ENCODE measurements at regions not wholly inside any gene's neighbourhood (a gene's known extent, or its start where the extent isn't known, plus 50 kb on each side); places are given as distances from the start of the nearest gene placed in this dataset.

GRCh38 chr1:4029376-4029775 lies 129.3 kb upstream of the C1orf174 start:
- Histone ChIP-seq H3K9ac (ENCODE audit: low read length) (no peak overlapping the region), H3K36me3 (ENCODE audit: insufficient read depth, low read length) (no peaks in the 10 kb centered on the region), H2AFZ (ENCODE audit: low read depth, low read length) (no peak overlapping the region), H3K27me3 (ENCODE audit: insufficient read depth, low read length) (no peaks in the 10 kb centered on the region), H4K20me1 (ENCODE audit: insufficient read depth, low read length) (no peaks in the 10 kb centered on the region), H3K79me2 (ENCODE audit: insufficient read depth, low read length) (no peaks in the 10 kb centered on the region), H3K27ac (ENCODE audit: low read depth, low read length) (no peak overlapping the region), H3K4me2 (ENCODE audit: low read length) (no peak overlapping the region), H3K4me3 (ENCODE audit: insufficient read depth, low read depth, low read length) (no peak overlapping the region), H3K4me1 (ENCODE audit: insufficient read depth, low read length) (no peaks in the 10 kb centered on the region), H3K9me3 (ENCODE audit: insufficient read depth, low read depth, low read length) (peaks cover 5% of the 10 kb centered on the region)
- no peak overlapping the region for H3K27ac Mint-ChIP-seq (ENCODE audit: unreplicated experiment)
- no peaks in the 10 kb centered on the region for H3K4me1 Mint-ChIP-seq (ENCODE audit: low read depth, unreplicated experiment)
- no peaks in the 10 kb centered on the region for H3K36me3 Mint-ChIP-seq (ENCODE audit: low read depth, unreplicated experiment)
- TF ChIP-seq EZH2 (IDR thresholded peaks at IDR 0.05; ENCODE audit: insufficient read depth, low read length): no peak
- no peak for TF ChIP-seq CTCF (IDR thresholded peaks at IDR 0.05; ENCODE audit: insufficient read depth, low read depth, low read length)
- no peak for FAIRE-seq
- H3K4me3 Mint-ChIP-seq (ENCODE audit: unreplicated experiment): no peak overlapping the region
- DNase-seq (ENCODE audit: low read depth): no peak
- H3K9me3 Mint-ChIP-seq (ENCODE audit: unreplicated experiment): peaks cover 5% of the 10 kb centered on the region
- no peaks in the 10 kb centered on the region for H3K27me3 Mint-ChIP-seq (ENCODE audit: low read depth, unreplicated experiment)

GRCh38 chr1:4032571-4032970 lies 132.5 kb upstream of the C1orf174 start:
- no peaks in the 10 kb centered on the region for H3K36me3 Mint-ChIP-seq (ENCODE audit: low read depth, unreplicated experiment)
- H3K27ac Mint-ChIP-seq (ENCODE audit: unreplicated experiment): no peak overlapping the region
- no peaks in the 10 kb centered on the region for H3K4me1 Mint-ChIP-seq (ENCODE audit: low read depth, unreplicated experiment)
- DNase-seq (ENCODE audit: low read depth) (no peak), FAIRE-seq (no peak)
- peaks cover 5% of the 10 kb centered on the region for H3K9me3 Mint-ChIP-seq (ENCODE audit: unreplicated experiment)
- H3K79me2 ChIP-seq (ENCODE audit: insufficient read depth, low read length): no peaks in the 10 kb centered on the region
- H3K36me3 ChIP-seq (ENCODE audit: insufficient read depth, low read length): no peaks in the 10 kb centered on the region
- H2AFZ ChIP-seq (ENCODE audit: low read depth, low read length): no peak overlapping the region
- no peak overlapping the region for H3K27ac ChIP-seq (ENCODE audit: low read depth, low read length)
- TF ChIP-seq EZH2 (IDR thresholded peaks at IDR 0.05; ENCODE audit: insufficient read depth, low read length) (no peak), CTCF (IDR thresholded peaks at IDR 0.05; ENCODE audit: insufficient read depth, low read depth, low read length) (no peak)
- no peaks in the 10 kb centered on the region for H3K4me1 ChIP-seq (ENCODE audit: insufficient read depth, low read length)
- H3K4me2 ChIP-seq (ENCODE audit: low read length): no peak overlapping the region
- no peak overlapping the region for H3K9ac ChIP-seq (ENCODE audit: low read length)
- H3K27me3 Mint-ChIP-seq (ENCODE audit: low read depth, unreplicated experiment): no peaks in the 10 kb centered on the region
- no peak overlapping the region for H3K4me3 ChIP-seq (ENCODE audit: insufficient read depth, low read depth, low read length)
- H4K20me1 ChIP-seq (ENCODE audit: insufficient read depth, low read length): no peaks in the 10 kb centered on the region
- peaks cover 3% of the 10 kb centered on the region for H3K9me3 ChIP-seq (ENCODE audit: insufficient read depth, low read depth, low read length)
- no peak overlapping the region for H3K4me3 Mint-ChIP-seq (ENCODE audit: unreplicated experiment)
- H3K27me3 ChIP-seq (ENCODE audit: insufficient read depth, low read length): no peaks in the 10 kb centered on the region

DNA sequence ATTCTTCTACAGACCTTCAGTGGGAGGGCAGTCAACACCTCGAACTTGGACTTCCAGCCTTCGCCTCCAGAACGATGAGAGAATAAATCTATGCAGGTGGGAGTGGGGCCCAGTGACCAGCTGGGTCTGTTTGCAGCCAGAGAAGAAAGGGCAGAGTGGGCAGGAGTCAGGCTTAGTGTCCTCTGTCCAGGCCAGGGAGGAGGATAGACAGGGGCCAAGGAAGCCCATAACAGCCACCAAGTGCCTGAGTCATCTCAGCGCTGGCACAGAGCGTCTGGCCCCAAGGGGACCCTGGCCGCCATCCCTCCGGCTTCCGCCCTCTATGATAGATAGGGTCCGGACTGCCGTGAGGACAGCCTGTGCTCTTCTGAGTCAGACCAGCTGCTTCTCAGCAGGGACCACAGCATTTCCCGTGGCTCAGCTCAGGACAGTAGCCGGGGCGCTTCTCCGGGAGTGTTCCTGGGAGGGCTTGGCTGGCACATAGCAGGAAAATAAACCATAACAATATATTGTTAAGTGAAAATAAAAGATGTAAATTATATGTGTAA lies 133.1 kb upstream of the C1orf174 start:
- H3K4me3 Mint-ChIP-seq (ENCODE audit: unreplicated experiment): no peak overlapping the region
- no peaks in the 10 kb centered on the region for H3K4me1 ChIP-seq (ENCODE audit: insufficient read depth, low read length)
- H4K20me1 ChIP-seq (ENCODE audit: insufficient read depth, low read length): no peaks in the 10 kb centered on the region
- no peak for FAIRE-seq
- H3K36me3 Mint-ChIP-seq (ENCODE audit: low read depth, unreplicated experiment): no peaks in the 10 kb centered on the region
- no peaks in the 10 kb centered on the region for H3K4me1 Mint-ChIP-seq (ENCODE audit: low read depth, unreplicated experiment)
- H3K27ac Mint-ChIP-seq (ENCODE audit: unreplicated experiment): no peak overlapping the region
- H3K4me3 ChIP-seq (ENCODE audit: insufficient read depth, low read depth, low read length): no peak overlapping the region
- H3K27ac ChIP-seq (ENCODE audit: low read depth, low read length): no peak overlapping the region
- H3K27me3 Mint-ChIP-seq (ENCODE audit: low read depth, unreplicated experiment): no peaks in the 10 kb centered on the region
- no peak overlapping the region for H3K4me2 ChIP-seq (ENCODE audit: low read length)
- no peak overlapping the region for H2AFZ ChIP-seq (ENCODE audit: low read depth, low read length)
- H3K27me3 ChIP-seq (ENCODE audit: insufficient read depth, low read length): no peaks in the 10 kb centered on the region
- peaks cover 3% of the 10 kb centered on the region for H3K9me3 ChIP-seq (ENCODE audit: insufficient read depth, low read depth, low read length)
- H3K36me3 ChIP-seq (ENCODE audit: insufficient read depth, low read length): no peaks in the 10 kb centered on the region
- peaks cover 7% of the 10 kb centered on the region for H3K9me3 Mint-ChIP-seq (ENCODE audit: unreplicated experiment)
- no peak for DNase-seq (ENCODE audit: low read depth)
- TF ChIP-seq EZH2 (IDR thresholded peaks at IDR 0.05; ENCODE audit: insufficient read depth, low read length) (no peak), CTCF (IDR thresholded peaks at IDR 0.05; ENCODE audit: insufficient read depth, low read depth, low read length) (no peak)
- no peaks in the 10 kb centered on the region for H3K79me2 ChIP-seq (ENCODE audit: insufficient read depth, low read length)
- H3K9ac ChIP-seq (ENCODE audit: low read length): no peak overlapping the region
